Inflammatory macrophage treated with lipopolysaccharide for 4 hours (primary cell): ENCODE measurements at regions not wholly inside any gene's neighbourhood (a gene's known extent, or its start where the extent isn't known, plus 50 kb on each side); places are given as distances from the start of the nearest gene placed in this dataset.

Experiments
- DNase-seq: peaks from one replicate; pipeline ENCODE4 v3.0.0-alpha.2; 2020

DNA sequence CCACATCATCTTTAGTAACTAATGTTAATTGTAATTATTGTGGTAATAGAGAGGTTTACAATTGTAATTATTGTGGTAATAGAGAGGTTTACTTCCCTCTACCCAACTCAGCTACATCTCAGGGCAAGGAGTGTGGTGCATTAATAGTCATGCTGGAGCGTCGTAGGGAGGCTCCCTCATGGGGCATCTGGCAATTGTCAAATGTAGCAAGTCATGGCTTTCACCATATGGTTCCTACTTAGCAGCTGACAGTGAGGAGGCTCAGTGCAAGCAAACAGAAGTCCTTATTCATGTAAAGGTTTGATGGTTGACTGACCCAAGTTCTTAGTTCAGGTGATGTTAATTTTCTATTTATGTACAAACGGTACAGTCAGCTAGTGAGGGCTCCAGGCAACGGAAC lies 1012.0 kb downstream of the FLRT2 start:
- no peak for DNase-seq

- DNase-seq = no peak
Measured at GRCh38 chr14:86540636-86541247, 1010.8 kb downstream of the FLRT2 start.

GRCh38 chr14:86539361-86540070 lies 1009.6 kb downstream of the FLRT2 start:
- no peak for DNase-seq

DNA sequence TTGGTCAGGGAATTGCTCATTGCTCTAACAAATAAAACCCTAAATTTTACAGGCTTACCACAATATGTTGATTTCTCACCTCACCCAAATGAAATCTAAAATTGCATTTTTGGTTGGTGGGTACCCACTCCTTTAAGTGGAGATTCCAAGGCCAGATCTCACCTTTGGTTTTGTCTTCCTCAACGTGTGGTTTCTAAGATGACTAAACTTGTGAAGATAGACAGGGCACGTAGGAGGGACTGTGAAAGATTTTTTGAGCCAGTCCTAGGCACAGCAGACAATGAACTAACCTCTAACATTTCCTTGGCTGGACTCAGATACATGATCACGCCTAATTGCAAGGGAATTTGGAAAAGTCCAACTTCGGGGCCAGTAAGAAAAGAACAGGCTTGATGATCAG lies 1003.9 kb downstream of the FLRT2 start:
- DNase-seq = no peak

- DNase-seq = no peak
Measured at GRCh38 chr14:86532219-86532618, 1002.3 kb downstream of the FLRT2 start.

GRCh38 chr14:86530457-86530856 lies 1000.5 kb downstream of the FLRT2 start:
- DNase-seq = no peak

- no peak for DNase-seq
Measured at GRCh38 chr14:86527312-86527711, 997.4 kb downstream of the FLRT2 start.

DNA sequence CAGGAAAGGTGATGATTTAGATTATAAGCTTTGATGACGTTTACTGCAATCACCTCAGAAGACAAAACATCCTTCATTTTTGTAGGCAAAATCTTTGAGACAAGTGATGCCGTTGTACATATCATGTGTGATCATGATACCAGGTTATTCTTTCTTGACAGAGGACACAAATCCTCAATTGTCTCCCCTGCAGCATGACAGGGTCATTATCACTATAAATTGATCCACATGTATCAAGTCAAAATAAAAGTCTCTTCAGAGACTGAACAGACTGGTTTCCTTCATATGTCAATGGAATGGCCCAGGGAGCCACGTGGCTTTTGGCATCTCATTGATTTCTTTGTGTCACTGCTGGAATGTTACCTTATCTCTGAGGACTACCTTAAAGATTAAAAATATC lies 995.7 kb downstream of the FLRT2 start:
- no peak for DNase-seq

DNA sequence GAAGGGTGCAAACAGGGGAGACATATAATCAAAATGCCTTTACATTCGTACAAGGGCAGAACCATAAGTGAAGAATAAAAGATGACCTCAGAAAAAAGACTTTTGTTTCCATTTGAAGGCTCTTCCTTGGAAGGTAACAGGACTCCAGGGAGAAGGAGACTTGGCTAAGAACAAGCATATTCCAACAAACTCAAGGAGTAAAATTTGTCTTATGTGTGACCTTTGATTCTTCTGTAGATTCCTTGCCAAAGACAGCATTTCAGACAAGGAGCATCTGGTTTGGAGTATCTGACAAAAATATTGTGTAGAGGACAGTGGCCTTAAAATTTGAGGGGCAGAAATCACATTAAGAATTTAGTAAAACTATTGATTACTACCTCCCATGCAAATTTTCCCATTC lies 991.9 kb downstream of the FLRT2 start:
- DNase-seq = no peak

- DNase-seq = no peak
Measured at GRCh38 chr14:86521031-86521730, 991.2 kb downstream of the FLRT2 start.

- no peak for DNase-seq
Measured at GRCh38 chr14:86518298-86518697, 988.4 kb downstream of the FLRT2 start.

GRCh38 chr14:86515195-86515594 lies 985.3 kb downstream of the FLRT2 start:
- no peak for DNase-seq

- DNase-seq = no peak
Measured at GRCh38 chr14:86513564-86513963, 983.6 kb downstream of the FLRT2 start.

DNA sequence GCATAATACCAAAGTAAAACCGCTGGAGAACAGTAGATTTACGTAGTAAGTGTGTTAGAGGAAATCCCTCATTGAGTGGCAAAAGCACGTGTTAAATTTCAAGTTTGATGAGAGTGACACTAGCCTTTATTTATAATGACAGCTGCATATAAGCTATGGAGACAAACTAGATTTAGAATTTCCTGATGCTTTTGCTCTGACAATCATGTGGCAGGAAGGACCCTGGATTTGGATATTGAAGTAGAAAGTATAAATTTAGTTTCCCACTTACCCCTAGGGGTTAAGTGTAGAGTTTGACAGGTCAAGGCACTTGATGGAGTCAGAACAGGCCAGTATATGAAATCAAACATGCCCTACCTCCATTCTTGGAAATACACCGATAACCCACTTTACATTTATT lies 983.1 kb downstream of the FLRT2 start:
- no peak for DNase-seq

GRCh38 chr14:86510491-86510890 lies 980.5 kb downstream of the FLRT2 start:
- DNase-seq = no peak

GRCh38 chr14:86505808-86506207 lies 975.9 kb downstream of the FLRT2 start:
- DNase-seq = peak; percentile 37

DNA sequence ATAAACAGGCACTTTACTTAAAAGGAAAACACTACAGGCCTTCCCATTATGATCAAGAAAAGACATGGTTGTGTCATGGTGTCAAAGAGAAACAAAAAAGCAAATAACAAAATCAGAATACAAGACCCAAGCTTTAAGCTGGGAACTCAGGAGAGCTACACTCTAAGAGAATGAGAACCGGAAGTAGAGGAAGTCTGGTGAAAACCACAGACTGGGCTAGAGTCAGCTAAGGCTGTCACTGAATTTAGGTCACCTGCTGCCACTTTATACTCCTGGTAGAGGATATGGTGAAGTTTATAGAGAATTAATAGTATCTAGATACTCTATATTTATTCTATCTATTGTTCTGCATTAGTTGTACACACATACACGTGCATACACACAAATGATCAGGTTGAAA lies 971.7 kb downstream of the FLRT2 start:
- DNase-seq = no peak

DNA sequence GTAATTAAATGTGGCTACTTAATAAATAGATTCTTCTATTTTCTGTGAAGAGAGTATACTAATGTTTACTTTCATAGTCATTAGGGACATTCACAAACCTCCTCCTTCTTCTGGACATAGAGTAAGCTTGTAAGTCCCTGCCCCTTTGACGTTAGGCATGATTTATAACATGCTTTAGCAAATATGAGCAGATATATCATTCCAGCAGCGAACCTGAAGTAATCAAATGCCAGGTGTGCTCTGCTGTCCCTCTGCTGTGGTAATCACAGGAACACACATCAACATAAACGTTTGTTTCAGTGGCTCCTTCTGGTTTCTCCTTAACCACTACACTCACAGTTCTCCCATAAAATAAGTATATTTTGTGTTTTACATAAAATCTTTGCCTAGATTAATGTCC lies 961.8 kb downstream of the FLRT2 start:
- DNase-seq = no peak

DNA sequence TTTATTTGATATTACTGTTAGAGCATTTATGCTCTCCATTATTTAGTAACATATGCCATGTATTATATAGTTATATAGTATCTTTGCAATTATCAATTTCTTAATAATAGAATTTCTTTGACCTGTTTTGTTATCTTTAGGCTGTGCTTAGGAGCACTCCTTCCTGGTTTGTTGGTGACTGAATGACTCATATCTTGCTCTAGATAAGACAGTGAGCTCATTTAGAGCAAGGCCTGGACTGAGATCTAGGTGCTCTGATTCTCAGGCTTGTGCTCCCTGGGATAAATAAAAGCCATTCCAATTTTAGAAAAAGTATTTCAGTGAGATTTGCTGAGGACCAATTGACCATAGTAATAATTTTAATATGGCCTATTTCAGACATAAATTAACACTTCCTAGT lies 951.2 kb downstream of the FLRT2 start:
- DNase-seq = no peak

DNA sequence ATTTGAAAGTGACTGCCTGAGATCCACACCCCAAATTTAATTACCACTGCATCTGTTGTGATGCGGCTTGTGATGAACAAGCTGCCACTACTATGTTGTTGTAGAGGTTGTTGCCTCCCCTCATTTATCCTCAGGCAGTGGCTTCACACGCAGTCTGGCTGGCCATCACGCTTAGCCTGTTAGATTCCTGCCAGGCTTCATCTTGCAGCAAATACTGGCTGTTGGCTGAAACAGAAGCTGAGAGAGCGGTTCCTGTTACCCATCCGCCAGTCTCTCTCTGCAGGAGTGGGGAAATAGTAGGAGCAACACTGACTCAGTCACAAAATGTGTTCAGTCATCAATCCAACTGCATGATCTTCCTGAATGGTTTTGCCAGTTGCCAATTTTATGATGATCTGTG lies 934.4 kb downstream of the FLRT2 start:
- DNase-seq = no peak

DNA sequence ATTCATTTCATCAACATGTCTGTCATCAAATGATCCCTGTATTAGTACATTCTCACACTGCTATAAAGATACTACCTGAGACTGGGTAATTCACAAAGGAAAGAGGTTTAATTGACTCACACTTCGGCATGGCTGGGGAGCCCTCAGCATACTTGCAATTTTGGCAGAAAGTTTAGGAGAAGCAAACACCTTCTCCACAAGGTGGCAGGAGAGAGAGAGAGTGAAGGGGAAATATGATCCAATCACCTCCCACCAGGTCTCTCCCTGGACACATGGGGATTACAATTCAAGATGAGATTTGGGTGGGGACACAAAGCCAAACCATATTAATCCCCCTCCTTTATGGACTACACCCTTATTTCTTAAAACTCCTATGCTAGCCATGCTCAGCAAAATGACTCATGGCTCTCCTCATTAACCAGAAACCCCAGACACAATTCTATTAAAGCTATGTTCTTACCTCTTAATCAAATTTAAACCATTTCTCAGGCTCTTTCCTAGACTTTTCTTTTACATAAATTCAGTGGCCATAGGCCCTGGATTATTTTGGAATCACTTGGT lies 932.3 kb downstream of the FLRT2 start:
- no peak for DNase-seq

- no peak for DNase-seq
Measured at GRCh38 chr14:86457481-86458135, 927.7 kb downstream of the FLRT2 start.

GRCh38 chr14:86450085-86450484 lies 920.1 kb downstream of the FLRT2 start:
- no peak for DNase-seq

DNA sequence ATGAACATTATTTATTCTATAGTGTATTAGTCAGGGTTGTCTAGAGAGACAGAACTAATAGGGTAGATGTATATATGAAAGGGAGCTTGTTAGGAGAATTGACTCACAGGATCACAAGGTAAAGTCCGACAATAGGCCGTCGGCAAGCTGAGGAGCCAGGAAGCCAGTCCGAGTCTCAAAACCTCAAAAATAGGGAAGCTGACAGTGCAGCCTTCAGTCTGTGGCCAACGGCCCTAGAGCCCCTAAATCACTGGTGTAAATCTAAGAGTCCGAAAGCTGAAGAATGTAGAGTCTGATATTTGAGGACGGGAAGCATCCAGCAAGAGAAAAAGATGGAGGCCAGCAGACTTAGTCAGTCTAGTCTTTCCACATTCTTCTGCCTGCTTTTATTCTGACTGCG lies 912.2 kb downstream of the FLRT2 start:
- no peak for DNase-seq
